Stimulated activated CD4-positive, alpha-beta T cell treated with anti-CD3 and anti-CD28 coated beads, Interleukin-2, amount 100 ng/mL, for 48 hours (primary cell): ENCODE measurements at regions not wholly inside any gene's neighbourhood (a gene's known extent, or its start where the extent isn't known, plus 50 kb on each side); places are given as distances from the start of the nearest gene placed in this dataset.

Source experiments
- DNase-seq, 2 donors: peaks; one replicate each; pipeline ENCODE4 v3.0.0-alpha.2; 2020

DNA sequence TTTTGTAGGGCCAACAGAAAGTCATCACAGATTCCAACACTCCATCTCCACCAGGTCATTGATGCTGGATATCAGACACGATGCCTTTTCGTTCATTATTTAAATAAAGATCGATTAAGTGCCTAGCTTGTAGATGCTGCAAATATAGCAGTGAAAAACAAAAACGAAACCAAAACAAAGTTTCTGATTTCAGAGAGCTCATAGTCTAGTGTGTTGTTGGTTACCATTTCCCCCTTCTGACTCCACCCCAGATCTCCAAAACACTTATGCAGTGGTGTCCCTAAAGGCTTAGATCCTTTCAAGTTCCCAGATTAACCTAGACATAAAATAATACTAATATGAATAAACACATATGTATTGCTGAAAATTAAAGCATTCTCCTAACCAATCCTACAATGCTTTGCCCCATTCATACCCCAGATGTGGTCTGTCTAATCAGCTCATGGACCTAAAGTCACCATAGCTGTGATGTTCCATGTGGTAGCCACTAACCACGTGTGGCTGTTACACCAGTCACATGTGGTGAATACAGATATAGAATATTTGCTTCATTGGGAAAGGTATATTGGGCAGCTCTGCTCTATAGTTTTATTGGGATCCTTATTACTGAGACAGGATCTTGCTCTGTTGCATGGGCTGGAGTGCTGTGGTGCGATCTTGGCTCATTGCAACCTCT lies 787.2 kb downstream of the TDRD15 start:
- DNase-seq: no peak

DNA sequence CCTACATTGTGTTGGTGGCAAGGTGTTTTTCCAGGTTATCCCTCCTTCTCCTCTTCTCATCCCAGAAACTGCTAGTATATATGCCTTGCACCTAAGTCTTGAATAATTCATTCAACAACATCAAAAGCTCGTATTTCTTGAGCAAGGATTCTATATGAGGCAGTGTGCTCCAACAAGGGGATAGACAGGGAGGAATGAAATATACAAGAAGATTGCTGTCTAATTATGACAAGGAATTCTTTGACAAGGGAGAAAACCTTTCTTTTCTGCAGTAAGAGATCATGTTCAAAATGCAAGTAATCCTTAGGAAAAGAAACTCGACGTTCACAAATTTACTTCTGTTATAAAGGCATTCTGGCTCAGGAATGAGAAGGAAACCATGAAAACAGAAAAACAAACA lies 788.6 kb downstream of the TDRD15 start:
- DNase-seq: no peak

DNA sequence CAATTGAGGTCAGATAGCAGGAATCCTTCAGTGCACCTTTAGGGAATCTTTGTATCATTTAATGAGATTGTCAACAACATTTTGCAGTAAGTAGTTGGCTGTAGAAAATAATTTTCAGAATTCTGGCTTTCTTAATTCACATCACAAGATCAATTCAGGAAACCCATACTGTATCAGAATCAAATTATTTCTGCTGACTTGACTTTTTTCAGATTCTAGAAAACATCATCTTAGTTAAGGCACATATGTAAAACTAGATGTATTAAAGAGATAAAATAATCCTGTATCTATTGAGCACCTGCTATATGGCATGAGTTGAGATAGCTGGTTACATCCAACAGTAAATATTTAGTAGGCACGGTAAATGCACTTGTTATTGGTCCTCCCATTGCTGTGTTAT lies 791.4 kb downstream of the TDRD15 start:
- DNase-seq: no peak

DNA sequence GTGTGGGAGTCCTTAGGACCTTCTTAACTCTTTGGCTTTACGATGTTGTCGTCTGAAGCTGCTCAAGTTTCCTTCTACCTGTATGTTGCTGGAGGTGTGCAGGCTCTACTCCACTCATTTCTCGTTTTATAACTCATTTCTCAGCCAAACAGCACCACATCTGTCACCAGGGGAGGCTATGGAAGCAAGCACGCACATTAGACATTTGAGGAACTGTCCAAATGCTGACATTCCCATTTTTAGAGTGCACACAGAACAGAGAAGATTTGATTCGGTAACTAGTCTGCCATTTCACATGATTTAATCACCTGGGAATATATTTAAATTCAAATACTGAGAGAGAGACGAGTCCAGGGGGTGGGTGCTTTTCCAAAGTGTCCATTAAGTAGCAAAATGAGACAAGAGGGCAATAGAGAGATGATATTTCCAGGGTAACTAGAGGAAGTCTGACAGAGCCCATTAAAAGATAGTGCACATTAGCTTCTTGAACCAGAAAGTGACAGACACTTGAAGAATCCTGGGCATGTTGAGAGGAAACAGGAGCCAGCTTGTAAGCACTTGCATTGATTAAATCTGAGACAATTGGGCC lies 793.3 kb downstream of the TDRD15 start:
- DNase-seq: no peak

DNA sequence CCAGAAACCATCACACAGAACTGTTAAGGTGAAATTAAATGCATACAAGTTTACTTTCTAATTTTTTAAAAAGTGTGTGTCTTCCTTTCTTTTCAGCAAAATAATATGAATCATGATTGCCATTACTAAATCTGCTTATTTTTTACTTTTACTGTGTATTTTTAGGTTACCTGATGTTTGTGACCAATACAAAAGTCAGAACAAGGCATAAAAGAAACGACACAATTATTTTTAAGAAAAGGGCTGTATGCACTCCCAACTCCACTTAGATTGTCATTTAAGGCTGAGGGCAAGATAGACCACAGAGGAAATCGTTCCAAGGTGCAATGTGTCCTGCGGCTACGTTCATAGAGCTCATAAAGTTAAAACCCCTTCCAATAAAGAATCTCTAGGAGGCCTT lies 797.0 kb downstream of the TDRD15 start:
- DNase-seq: no peak

DNA sequence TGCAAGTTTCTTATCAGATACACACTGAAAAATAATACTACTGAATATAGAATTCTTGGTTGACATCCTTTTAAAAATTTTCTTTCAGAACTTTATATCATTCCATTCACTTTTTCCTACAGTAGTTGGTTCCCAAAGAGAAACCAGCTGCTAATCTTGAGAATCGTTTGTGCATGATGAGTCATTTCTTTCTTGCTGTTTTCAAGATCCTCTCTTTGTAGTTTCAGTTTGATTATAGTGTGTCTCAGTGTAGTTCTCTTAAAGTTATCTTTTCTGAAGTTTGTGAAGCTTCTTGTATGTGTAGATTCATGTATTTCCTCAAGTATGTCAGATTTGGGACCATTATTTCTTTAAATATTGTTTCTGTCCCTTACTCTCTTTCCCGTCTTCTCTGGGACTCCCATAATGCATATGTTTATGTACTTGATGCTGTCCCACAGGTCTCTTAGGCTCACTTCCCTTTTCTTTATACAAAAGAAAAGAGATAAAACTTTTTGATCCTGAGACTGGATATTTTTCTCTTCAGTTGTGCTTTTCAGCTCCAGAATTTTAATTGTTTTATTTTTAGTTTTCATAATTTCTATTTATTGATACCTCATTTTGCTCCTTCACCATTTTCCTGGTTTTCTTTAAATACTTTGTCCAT lies 801.0 kb downstream of the TDRD15 start:
- no peak for DNase-seq

DNA sequence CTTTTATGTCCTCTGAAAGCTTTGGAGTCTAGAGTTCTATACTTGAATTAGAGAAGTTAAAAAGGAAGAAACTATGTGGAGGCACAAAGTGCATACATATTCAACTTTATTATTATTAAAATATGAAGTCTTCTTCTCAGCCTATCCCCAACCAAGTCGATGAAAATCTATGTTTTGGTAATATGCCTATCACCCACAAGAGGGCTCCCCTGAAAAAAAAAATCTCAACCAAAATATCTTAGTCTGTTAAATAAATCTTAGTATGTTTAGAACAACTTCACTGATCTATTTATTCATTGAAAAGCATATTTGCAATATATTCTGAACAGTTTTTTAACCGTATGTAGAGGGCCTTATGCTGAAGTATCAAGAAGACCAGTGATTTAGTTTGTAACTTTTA lies 804.5 kb downstream of the TDRD15 start:
- DNase-seq: no peak

DNA sequence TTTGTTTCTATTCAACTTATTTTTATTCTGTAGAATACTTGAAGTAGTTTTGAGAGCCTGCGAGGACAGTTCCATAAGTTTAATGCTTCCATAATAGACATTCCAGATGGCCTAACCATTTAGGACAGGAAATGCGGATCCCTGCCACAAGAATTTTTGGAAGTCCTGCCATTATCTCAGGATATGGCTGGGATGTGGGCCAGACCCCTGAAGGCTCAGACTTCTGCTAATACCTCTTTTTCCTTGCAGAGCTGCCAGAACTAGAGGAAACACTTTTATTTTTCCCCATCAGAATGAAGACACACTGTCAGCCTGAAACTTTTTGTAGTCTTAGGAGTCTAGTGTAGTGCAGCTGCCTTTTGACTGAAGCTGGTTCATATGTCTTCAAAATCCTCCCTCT lies 806.5 kb downstream of the TDRD15 start:
- DNase-seq: no peak

DNA sequence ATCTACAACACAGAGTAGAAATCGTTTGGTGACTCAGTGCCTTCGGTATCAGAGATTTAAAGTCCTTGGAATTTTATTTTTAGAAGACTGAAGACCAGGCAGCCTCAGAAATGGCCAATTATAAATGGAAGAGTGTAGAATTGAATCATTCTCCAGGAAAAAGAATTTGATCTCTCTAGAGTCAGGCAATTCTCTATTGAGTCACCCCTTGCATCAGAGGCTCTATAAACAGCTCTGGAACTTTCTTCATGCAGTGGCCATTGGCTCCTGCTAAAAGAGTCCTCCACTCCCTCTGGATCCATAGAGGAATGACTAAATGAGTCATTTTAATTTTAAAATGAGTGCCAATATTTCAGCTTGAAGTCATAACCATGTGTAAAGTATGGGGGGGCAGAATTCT lies 816.2 kb downstream of the TDRD15 start:
- DNase-seq: no peak

DNA sequence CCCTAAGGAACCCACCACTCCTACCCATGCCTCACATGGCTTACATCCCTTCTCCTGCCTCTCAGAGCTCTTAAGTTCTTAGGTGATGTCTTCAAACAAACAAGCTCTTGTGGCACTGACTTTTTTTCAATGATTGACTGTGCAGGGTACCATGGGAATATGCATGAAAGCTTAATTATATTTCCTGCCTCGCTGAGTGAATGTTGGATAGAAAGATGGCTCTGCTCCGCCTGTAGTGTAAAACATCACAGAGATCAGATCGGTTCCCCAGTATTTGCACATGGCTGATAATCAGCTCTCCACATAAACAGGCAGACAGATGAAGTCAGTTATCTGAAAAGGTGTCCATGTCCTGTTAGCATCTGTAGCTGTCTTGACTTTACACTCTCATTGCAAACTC lies 820.8 kb downstream of the TDRD15 start:
- DNase-seq: no peak

DNA sequence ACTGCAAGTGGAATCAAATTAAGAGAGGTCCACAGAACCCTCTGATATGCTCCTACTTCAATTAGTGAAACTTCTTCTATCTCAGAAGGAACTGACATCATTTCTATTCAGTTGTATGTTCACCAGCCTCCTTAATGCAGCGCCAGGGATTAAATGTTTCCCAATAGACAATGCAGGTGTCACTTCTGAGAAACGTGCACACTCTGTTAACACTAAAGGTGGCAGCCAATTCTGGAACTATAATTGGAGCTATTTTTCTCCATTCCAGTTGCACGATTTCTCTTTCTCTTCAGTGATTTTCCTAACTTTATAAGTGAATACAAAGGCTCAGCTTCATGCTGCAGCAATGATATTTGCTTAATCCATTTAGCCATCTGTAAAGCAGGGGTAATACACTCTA lies 821.9 kb downstream of the TDRD15 start:
- no peak for DNase-seq

DNA sequence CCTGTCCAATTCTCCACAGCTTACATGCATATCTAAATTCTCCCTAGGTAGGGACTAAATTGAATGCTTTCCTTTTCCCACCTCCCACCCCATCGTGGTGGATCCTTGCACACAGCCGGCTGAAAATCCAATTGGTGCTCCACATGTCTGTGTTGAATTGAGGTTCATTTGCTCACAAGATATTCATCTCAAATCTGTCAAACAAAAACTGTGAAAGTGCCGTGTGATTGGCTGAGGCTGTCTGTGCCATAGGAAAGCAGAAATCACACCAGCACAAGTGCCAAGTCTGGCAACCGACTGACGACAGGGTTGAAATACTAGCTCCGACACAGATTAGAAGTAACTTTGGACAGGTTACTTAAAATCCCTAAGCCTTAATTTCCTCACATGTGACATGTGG lies 823.3 kb downstream of the TDRD15 start:
- no peak for DNase-seq

DNA sequence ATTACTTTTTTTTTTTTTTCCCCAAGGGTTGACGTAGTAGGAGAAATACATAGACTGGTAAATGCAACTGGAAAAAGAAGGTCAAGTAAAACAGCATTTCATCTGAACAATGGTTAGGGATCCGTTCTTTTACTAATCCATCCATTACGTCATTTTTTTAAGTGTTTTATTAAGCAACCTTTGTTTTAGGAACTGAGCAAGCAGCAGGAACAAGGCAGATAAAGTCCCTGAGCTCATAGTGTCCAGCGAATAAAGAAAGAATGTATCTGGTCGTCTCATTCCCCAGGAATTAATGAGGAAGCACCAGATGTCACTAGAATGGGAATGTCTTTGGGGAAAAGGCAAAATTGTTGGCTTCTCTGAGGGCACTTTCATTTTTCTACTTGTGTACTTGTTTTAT lies 842.4 kb downstream of the TDRD15 start:
- DNase-seq: no peak

DNA sequence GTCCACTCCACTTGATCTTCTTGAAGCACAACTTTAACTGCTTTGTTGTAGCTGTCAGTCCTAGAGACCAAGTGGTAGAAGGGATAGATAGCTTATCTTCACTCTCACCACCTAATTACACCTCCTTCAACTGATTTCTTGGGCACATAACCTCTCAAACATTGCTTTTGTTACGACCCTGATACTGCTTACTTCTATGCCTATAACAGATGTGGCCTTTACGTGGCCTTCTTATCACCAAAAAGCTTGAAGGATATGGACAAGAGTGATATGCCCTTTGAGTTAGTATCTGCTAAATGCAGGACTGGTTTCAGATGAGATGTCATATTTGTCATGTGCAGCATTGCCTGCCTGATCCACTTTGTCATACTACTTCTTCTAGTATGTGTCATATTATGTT lies 847.2 kb downstream of the TDRD15 start:
- no peak for DNase-seq

DNA sequence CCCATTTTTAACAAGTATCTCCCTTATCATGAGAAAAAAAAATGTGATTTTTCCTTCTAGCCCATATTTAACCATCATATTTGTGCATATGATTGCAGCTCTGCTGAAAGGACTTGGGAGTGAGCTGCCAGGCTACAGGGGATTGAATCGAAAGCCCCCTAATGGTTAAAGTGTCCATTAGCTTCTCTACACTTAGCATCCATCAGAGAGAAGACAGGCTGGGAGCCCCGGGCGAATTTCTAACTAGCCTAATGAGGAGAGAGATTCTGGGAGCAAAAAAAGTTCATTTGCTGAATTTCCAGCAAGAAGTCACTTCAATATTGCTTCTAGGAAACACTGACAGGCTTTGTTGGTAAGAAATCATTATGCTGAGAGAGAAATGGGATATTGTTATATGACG lies 848.8 kb downstream of the TDRD15 start:
- DNase-seq: no peak

DNA sequence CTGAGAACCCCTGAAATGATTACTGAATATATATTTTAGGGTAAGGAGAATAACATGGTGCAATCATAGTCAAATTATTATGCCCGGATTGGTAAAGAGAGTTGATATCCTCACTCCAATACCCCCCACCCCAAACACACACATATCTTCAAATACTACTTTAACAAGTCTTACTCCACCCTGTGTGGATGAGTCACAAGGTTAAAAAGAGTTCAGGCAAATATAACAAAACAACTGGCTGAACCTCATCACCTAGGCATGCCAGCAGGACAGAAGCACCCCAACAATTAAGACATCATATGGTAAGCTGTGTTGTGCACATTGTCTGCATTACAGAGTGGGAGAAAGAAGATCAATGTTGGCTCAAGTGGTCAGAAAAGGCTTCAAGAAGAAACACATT lies 857.4 kb downstream of the TDRD15 start:
- no peak for DNase-seq

DNA sequence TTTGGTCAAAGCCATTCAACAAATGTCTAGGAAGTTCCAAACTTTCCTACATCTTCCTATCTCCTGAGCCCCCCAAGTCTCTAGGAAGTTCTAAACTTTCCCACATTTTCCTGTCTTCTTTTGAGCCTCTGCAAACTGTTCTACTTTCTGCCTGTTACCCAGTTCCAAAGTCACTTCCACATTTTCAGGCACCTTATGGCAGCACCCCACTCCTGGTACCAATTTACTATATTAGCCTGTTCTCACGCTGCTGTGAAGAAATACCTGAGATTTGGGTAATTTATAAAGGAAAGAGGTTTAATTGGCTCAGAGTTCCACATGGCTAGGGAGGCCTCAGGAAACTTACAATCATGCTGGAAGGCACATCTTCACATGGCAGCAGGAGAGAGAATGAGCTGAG lies 869.2 kb downstream of the TDRD15 start:
- DNase-seq: no peak

DNA sequence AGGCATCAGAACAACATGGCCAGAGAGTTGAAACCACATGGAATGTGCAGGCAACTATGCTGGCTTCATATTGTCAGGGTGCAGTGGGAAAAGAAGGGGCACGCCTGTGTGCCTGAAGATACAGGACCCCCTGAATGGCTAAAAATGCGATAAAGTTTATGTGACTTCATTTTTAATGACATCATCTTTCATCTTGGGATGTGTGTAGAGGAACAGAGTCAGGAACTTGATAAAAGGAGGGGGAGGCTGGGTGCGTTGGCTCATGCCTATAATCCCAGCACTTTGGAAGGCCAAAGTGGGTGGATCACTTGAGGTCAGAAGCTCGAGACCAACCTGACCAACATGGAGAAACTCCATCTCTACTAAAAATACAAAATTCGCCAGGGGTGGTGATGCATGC lies 872.6 kb downstream of the TDRD15 start:
- no peak for DNase-seq

DNA sequence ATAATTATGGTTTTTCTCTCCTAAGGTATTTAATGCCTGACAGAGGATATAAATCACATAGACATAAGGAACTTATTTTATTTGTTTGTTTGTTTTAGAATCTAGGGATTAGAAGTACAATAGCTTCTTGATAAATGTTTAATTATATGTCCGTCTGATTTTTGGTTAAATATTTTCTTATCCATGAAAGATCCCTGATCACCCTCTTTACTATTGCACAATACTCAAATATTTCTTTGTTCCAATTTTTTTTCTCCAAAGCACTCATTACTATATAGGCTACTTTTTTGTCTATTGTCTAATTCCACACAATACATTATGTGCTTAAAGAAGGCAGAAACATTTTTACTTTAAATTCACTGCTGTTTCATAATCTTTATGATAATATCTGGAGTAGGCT lies 875.8 kb downstream of the TDRD15 start:
- DNase-seq: no peak

DNA sequence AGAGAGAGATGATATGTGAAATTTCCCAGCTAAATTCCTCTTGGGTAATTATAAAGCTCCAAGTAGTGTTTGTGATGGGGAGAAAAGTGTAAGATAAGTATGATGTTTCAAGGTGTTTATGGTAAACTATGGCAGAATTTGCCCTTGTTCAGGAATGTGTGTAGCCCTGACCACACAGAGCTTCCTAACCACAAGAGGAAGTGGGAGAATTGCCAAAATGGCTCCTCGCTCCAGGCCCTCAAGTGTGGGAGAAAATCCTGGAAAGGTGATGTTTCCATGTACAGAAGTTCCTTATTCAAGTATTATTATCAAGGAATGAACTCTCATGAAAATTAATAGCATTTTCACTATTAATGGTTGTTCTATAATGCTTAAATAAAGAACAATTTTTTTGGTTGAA lies 878.3 kb downstream of the TDRD15 start:
- DNase-seq: no peak

DNA sequence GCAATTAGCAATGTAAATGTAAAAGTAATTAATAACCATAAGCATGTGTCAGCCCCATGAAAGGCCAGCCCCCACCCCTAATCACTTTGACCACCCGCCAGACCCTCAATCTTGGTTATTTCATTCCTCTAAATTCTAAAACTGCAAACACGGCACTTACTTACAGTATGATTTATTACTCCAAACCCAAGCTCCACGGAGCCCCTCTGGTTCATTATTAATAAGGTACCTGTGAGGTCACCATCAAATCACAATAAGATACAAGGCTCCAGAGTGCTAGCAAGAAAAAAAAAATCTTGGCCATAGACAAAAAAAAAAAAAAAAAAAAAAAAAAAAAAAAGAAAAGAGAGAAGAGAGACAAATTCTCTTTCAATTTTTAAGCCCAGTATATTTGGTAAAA lies 879.5 kb downstream of the TDRD15 start:
- DNase-seq: no peak

DNA sequence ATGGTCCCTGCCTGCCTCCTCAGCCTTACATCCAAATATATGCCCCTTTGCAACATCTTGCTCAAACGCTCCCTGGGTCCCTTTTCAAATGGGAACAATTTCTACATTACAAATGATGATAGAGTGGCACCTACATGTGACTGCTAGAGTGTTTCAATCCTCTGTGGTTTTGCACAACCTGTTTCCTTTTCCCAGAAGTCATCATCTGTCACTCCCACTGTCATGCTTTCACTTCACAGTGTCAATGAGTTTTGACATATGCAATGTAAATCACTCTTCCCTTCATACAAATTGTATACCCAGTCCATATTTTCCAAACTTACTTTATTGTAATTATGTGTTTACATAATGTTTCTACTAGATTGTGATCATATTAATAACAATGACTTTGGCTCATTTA lies 887.3 kb downstream of the TDRD15 start:
- DNase-seq: no peak

DNA sequence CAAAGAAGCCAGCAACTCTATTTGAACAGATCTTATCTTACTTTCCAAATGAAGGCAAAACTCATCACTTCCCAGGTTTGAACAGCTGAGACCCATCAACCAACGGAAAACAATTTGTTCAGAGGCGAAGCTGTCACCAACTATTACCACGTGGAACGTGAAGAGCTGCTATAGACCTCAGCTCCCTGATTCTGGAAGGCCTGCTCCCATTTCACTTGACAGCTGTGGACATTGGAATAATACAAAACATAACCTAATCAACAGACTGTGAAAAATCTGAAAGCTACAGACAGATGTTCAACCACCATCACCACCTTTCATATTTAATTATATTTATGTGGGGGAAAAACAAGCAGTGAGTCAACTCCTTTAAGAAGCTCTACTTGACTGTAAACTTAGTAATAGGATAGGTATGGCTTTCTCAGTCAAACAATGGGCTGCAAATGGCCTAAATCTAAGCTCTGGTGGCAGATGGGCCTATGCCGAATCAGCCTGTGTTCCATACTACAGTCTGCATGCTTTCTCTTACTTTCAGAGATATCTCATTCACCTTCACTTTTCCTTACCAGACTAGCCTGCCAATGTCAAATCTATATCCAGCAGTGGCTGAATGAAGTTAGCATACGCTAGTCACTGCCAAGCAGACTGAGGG lies 896.4 kb downstream of the TDRD15 start:
- DNase-seq: no peak

DNA sequence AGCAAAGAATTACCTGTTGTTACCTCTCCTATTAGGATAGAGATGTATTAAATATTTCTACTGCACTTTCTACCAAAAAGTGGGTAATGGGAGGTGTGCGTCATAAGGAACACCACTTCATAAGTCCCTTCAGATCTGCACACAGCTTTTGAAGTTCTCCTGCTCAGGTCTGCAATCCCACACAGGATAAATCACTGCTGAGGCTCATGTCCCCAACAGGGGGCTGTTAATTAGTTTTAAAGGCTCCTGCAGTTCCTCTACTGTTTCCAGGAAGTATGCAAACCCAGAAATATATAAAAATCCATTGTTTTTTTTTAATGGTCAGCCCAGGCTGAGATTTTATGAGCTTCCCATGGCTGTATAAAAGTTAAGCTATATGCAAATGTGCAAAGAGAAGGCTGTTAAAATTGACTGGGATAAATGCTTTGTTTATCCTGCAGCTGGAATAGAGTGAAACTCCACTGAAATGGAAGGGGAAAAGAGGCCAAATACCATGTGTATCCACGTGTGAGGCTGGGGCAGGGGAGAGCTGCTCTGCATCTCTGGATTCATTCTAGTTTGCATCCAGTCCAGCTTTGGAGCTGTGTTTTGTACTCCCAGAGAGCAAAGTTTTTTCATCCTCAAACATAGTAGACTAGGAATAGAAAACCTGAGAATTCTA lies 903.7 kb downstream of the TDRD15 start:
- no peak for DNase-seq
